HG02943 (cell line): ENCODE measurements at regions not wholly inside any gene's neighbourhood (a gene's known extent, or its start where the extent isn't known, plus 50 kb on each side); places are given as distances from the start of the nearest gene placed in this dataset.
"Not testable (repeated sequence)": the region's sequence is repeated elsewhere in the genome, so short reads cannot be mapped to it uniquely, and the experiment has no call there.

Experiments used
- ATAC-seq: cut with Tn5 transposase; IDR thresholded peaks from one replicate; pipeline ENCODE4 v1.9.1; 2021; ENCODE audit warnings: mild to moderate bottlenecking, low read depth, moderate library complexity; ENCODE audit not compliant: unreplicated experiment

DNA sequence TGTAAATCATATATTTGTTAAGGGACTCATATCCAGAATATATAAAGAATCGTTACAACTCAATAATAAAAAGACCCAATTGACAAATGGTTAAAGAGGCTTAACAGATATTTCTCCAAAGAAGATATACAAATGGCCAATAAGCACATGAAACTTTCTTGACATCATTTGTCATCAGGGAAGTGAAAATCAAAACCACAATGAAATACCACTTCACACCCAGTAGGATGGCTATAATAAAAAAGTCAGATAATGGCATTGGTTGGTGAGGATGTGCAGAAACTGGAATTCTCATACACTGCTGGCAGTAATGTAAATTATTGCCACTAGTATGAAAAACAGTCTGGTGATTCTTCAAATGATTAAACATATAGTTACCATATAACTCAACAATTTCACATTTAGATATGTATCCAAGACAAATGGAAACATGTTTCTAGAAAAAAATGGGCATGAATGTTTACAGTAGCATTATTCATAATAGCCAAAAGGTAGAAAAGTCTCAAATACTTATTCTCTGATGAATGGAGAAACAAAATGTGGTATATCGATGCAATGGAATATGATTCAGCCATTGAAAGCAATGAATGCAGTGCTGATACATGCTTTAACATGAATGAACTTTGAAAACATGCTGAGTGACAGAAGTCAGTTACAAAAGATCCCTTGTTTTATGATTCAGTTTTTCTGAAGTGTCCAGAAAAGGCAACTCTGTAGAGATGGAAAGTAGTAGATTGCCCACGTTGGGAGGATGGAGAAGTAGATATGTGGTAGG is 304.6 kb upstream of the ZEB2 start:
- ATAC-seq = no peak

DNA sequence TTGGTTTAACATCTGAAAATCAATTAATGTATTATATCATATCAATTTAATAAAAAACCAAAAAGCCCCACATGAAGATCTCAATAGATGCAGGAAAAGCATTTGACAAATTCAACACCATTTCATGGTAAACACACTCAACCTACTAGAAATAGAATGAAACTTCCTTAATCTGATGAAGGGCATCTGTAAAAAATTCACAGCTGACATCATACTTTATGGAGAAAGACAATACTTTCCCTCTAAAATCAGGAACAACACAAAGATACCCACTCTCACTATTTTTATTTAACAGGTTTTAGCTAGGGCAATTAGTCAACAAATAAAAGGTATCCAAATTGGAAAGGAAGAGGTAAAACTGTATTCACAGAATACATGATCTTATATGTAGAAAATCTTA is 303.0 kb upstream of the ZEB2 start:
- no peak for ATAC-seq

- ATAC-seq = no peak
Measured at GRCh38 chr2:144812288-144812687, 292.4 kb upstream of the ZEB2 start.

GRCh38 chr2:144801766-144802165 is 281.8 kb upstream of the ZEB2 start:
- ATAC-seq = no peak

- no peak for ATAC-seq
Measured at GRCh38 chr2:144801325-144801724, 281.4 kb upstream of the ZEB2 start.

DNA sequence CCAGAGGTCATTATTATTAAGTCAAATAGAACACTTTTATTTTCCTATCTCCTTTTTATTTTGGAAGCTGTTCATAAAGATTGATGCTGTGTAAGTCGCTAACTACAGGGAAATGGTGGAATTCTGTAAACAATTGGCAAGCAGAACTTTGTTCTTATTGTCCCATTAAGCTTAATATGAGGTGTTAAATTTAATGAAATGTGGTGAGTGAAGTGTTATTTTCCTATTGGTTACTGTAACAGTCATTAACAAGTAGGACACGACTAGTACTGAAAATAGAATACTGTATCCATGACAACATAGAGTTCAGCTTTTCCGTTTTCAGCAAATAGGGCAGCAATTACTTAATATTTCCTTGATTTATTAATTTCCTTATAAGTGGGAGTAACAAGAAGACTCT is 279.1 kb upstream of the ZEB2 start:
- ATAC-seq = no peak

GRCh38 chr2:144798034-144798433 is 278.1 kb upstream of the ZEB2 start:
- no peak for ATAC-seq

- no peak for ATAC-seq
Measured at GRCh38 chr2:144796936-144797335, 277.0 kb upstream of the ZEB2 start.

GRCh38 chr2:144796164-144796563 is 276.2 kb upstream of the ZEB2 start:
- ATAC-seq = no peak

DNA sequence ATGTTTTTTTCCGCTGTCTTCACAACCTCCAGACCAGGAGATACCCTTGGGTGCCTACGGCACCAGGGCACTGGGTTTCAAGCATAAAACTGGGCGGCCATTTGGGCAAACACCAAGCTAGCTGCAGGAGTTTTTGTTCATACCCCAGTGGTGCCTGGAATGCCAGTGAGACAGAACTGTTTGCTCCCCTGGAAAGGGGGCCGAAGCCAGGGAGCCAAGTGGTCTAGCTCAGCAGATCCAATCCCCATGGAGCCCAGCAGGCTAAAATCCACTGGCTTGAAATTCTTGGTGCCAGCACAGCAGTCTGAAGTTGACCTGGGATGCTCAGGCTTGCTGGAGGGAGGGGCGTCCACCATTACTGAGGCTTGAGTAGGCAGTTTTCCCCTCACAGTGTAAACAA is 265.3 kb upstream of the ZEB2 start:
- no peak for ATAC-seq

GRCh38 chr2:144780983-144781382 is 261.1 kb upstream of the ZEB2 start:
- ATAC-seq = no peak

DNA sequence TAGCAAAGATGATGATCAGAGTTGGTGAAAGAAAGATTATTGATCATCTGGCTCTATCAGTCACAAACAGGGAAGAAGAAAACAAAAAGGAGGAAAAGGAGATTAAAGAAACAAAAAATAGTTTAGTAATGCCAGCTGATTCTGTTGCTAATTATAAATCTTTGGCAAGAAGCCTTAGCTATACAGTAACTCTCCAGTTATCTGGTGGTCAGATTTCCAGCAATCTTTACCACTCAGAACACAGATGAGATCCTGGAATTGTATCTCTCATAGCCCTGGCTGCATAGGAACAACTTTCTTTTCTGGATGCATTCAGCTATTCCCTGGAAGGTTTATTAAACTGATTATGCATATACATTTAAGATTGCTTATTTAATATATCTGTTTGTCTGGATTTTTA is 256.8 kb upstream of the ZEB2 start:
- ATAC-seq = no peak

DNA sequence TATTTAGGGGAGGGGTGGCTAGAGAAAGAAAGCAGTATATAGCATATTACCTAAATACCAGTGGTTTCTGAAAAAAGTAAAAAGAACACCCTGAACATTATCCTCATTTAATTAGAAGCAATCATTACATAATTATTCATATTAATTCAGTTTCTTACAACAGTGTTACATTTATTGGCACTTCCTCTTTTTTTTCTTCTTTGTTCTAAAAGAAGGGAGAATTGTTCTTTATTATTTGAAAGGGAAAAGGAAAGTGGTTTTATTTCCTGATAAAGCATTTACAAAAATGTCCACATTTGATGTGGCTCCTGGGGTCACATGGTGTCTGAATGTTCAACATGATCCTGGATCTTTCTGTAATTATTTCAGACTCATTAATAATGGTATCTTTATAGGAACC is 254.9 kb upstream of the ZEB2 start:
- no peak for ATAC-seq

- ATAC-seq = no peak
Measured at GRCh38 chr2:144771348-144771747, 251.4 kb upstream of the ZEB2 start.

DNA sequence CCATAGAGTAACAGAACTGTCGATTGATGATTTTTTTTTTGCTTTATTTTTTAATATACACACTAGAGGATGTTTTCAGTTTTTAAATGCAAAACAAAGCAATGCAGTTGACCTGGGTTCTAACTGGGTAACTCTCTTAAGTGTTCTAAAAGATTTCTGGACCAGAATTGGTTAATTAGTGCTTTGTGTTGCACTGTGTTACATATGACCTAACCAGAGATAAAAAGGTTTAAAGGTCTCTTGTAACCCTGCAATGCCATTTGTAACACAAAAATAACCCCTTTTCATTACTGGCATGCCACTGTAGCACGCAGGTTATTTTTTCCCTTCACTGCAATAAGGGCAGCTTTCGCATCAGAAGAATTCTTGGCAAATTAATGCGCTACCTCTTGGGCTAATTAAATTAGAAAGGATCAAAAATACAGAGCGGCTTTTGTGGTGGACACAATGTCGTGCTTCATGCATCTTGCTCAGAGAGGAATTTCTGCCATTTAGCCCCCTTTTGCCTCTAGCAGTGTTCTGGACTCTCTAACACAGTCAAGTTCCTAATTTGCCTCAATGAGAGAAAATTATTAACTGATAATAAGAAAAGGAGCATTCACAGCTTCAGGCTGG is 250.8 kb upstream of the ZEB2 start:
- no peak for ATAC-seq

GRCh38 chr2:144760939-144761338 is 241.0 kb upstream of the ZEB2 start:
- not testable (repeated sequence) for ATAC-seq

DNA sequence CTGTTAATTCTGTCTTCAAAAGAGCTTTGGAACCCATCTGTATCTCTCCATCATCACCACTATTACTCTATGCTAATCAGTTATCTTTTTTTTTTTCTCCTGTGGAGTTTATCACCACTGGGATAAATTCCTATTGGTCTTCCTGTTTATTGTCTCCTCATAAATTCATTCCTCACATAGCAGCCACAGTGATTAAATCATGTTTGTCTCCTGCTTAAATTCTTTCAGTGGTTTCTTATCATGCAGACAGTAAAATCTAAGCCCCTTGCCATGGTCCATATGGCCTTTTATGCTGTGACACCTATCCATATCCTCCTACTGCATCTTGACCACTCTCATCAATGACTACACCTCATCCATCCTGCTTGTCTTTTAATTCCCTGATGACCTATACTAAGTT is 239.8 kb upstream of the ZEB2 start:
- no peak for ATAC-seq

GRCh38 chr2:144758196-144758595 is 238.3 kb upstream of the ZEB2 start:
- not testable (repeated sequence) for ATAC-seq

- ATAC-seq = no peak
Measured at GRCh38 chr2:144753416-144753815, 233.5 kb upstream of the ZEB2 start.

- ATAC-seq = no peak
Measured at GRCh38 chr2:144751142-144751905, 231.4 kb upstream of the ZEB2 start.

DNA sequence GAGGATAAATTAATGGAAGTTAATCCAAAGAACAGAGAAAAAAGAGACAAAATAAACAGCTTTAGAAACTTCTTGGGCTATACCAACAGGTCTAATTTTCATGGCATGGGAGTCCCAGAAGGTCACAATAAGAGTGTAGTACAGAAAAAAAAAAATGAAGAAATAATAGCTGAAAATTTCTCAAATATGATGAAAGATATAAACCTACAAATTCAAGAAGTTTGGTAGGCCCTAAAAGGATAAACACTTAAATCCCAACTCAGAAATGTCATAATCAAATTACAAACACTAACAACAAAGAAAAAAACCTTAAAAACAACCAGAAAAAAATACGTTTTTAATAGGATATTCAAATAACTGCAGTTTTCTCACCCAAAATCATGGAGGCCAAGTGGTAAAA is 229.3 kb upstream of the ZEB2 start:
- ATAC-seq = no peak

DNA sequence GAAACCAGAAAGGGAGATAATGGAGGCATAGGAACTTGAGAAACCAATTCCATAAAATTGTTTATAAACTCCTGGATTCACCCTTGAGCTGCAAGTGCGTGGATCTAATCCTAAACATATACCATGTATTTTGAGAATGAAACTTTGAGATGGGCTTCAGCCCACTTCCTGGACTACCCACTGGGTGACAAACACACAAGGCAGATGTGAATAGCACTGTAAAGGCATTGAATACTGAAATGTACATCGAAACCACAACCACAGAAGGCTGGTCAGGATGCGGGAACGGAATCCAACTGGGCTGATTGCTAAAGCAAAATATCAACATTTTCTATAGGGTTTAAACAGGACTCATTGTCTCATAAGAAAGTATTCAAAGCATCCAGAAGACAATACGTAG is 228.5 kb upstream of the ZEB2 start:
- ATAC-seq = no peak
